Suprapubic skin (tissue), 3 donors: ENCODE measurements at regions not wholly inside any gene's neighbourhood (a gene's known extent, or its start where the extent isn't known, plus 50 kb on each side); places are given as distances from the start of the nearest gene placed in this dataset.

Source experiments
- POLR2A ChIP-seq, 2 donors: fragments of 450-650 bp; IDR thresholded peaks; one replicate each; pipeline ENCODE4 v1.6.1; 2017; ENCODE audit warnings: antibody characterized with exemption in 2 of 2, mild to moderate bottlenecking in 2 of 2, moderate library complexity in 2 of 2
- TF ChIP-seq, protein P1 (sequence below), 2 donors: fragments of 200-600 bp in 1 of 2; fragments of 450-650 bp in 1 of 2; sonication (generic) in 1 of 2; IDR thresholded peaks; one replicate each; pipeline ENCODE4 v1.5.1; 2016 to 2019; ENCODE audit warnings: antibody characterized with exemption in 2 of 2, mild to moderate bottlenecking in 1 of 2, moderate library complexity in 1 of 2

- no peak for TF ChIP-seq POLR2A (IDR thresholded peaks at IDR 0.05)
- TF ChIP-seq, protein P1, sequence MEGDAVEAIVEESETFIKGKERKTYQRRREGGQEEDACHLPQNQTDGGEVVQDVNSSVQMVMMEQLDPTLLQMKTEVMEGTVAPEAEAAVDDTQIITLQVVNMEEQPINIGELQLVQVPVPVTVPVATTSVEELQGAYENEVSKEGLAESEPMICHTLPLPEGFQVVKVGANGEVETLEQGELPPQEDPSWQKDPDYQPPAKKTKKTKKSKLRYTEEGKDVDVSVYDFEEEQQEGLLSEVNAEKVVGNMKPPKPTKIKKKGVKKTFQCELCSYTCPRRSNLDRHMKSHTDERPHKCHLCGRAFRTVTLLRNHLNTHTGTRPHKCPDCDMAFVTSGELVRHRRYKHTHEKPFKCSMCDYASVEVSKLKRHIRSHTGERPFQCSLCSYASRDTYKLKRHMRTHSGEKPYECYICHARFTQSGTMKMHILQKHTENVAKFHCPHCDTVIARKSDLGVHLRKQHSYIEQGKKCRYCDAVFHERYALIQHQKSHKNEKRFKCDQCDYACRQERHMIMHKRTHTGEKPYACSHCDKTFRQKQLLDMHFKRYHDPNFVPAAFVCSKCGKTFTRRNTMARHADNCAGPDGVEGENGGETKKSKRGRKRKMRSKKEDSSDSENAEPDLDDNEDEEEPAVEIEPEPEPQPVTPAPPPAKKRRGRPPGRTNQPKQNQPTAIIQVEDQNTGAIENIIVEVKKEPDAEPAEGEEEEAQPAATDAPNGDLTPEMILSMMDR (IDR thresholded peaks at IDR 0.05) = no peak
Observed at GRCh38 chr10:28120795-28121194, 121.9 kb upstream of the ODAD2 start.
